ENCODE measurements at regions not wholly inside any gene's neighbourhood (a gene's known extent, or its start where the extent isn't known, plus 50 kb on each side); places are given as distances from the start of the nearest gene placed in this dataset.

GRCh38 chr4:165718660-165719059 is 154.4 kb upstream of the TLL1 start:
- DNase-seq (ENCODE audit: low read depth, low spot score): no peak

- no peak for DNase-seq (ENCODE audit: low read depth, low spot score)
Observed at GRCh38 chr4:165720411-165721082, 152.5 kb upstream of the TLL1 start.

GRCh38 chr4:165721815-165722214 is 151.2 kb upstream of the TLL1 start:
- no peak for DNase-seq (ENCODE audit: low read depth, low spot score)

GRCh38 chr4:165723051-165723795 is 149.8 kb upstream of the TLL1 start:
- DNase-seq (ENCODE audit: low read depth, low spot score): no peak

- DNase-seq (ENCODE audit: low read depth, low spot score): no peak
Observed at GRCh38 chr4:165724786-165725185, 148.3 kb upstream of the TLL1 start.

GRCh38 chr4:165725352-165725751 is 147.7 kb upstream of the TLL1 start:
- no peak for DNase-seq (ENCODE audit: low read depth, low spot score)

- no peak for DNase-seq (ENCODE audit: low read depth, low spot score)
Observed at GRCh38 chr4:165726831-165727230, 146.2 kb upstream of the TLL1 start.

GRCh38 chr4:165737309-165737972 is 135.6 kb upstream of the TLL1 start:
- DNase-seq (ENCODE audit: low read depth, low spot score): no peak

GRCh38 chr4:165738571-165738970 is 134.5 kb upstream of the TLL1 start:
- DNase-seq (ENCODE audit: low read depth, low spot score): no peak

- peak; percentile 17 for DNase-seq (ENCODE audit: low read depth, low spot score)
Observed at GRCh38 chr4:165740911-165741310, 132.1 kb upstream of the TLL1 start.

GRCh38 chr4:165743422-165743821 is 129.6 kb upstream of the TLL1 start:
- DNase-seq (ENCODE audit: low read depth, low spot score): no peak

- no peak for DNase-seq (ENCODE audit: low read depth, low spot score)
Observed at GRCh38 chr4:165744370-165744769, 128.7 kb upstream of the TLL1 start.

- DNase-seq (ENCODE audit: low read depth, low spot score): no peak
Observed at GRCh38 chr4:165748321-165748720, 124.7 kb upstream of the TLL1 start.

- no peak for DNase-seq (ENCODE audit: low read depth, low spot score)
Observed at GRCh38 chr4:165751882-165752281, 121.2 kb upstream of the TLL1 start.

GRCh38 chr4:165754664-165755063 is 118.4 kb upstream of the TLL1 start:
- DNase-seq (ENCODE audit: low read depth, low spot score): no peak

- DNase-seq (ENCODE audit: low read depth, low spot score): no peak
Observed at GRCh38 chr4:165756836-165757235, 116.2 kb upstream of the TLL1 start.

GRCh38 chr4:165757451-165757850 is 115.6 kb upstream of the TLL1 start:
- no peak for DNase-seq (ENCODE audit: low read depth, low spot score)

GRCh38 chr4:165758086-165758485 is 115.0 kb upstream of the TLL1 start:
- no peak for DNase-seq (ENCODE audit: low read depth, low spot score)

- no peak for DNase-seq (ENCODE audit: low read depth, low spot score)
Observed at GRCh38 chr4:165760182-165760581, 112.9 kb upstream of the TLL1 start.

GRCh38 chr4:165761963-165762362 is 111.1 kb upstream of the TLL1 start:
- DNase-seq (ENCODE audit: low read depth, low spot score): no peak

GRCh38 chr4:165763640-165764039 is 109.4 kb upstream of the TLL1 start:
- DNase-seq (ENCODE audit: low read depth, low spot score): peak; percentile 20

- no peak for DNase-seq (ENCODE audit: low read depth, low spot score)
Observed at GRCh38 chr4:165765053-165765452, 108.0 kb upstream of the TLL1 start.

GRCh38 chr4:165766018-165766417 is 107.0 kb upstream of the TLL1 start:
- peak; percentile 86 for DNase-seq (ENCODE audit: low read depth, low spot score)
